G401 (cell line): ENCODE measurements at regions not wholly inside any gene's neighbourhood (a gene's known extent, or its start where the extent isn't known, plus 50 kb on each side); places are given as distances from the start of the nearest gene placed in this dataset.
"Not testable (repeated sequence)": the region's sequence is repeated elsewhere in the genome, so short reads cannot be mapped to it uniquely, and the experiment has no call there.

ENCODE experiments used
- DNase-seq: peaks from one replicate; pipeline ENCODE4 v3.0.0-alpha.2; 2015; ENCODE audit warnings: low spot score
- in situ Hi-C: cut with HindIII; loops from 2 replicates; pipeline ENCODE4 v1.10.0; 2016; ENCODE audit warnings: low sequenced_read_pairs, mixed read lengths

GRCh38 chr16:16909126-16909525, 530.2 kb downstream of the NPIPA7 start:
- in situ Hi-C loops: no loop called here
- no peak for DNase-seq

GRCh38 chr16:16910666-16911065, 531.7 kb downstream of the NPIPA7 start:
- no peak for DNase-seq
- in situ Hi-C loops: no loop called here

GRCh38 chr16:16915771-16916170, 536.8 kb downstream of the NPIPA7 start:
- no peak for DNase-seq
- in situ Hi-C loops: no loop called here

- in situ Hi-C loops: no loop called here
- DNase-seq: no peak
Observed at GRCh38 chr16:16917191-16917785, 538.3 kb downstream of the NPIPA7 start.

GRCh38 chr16:16923479-16923878, 544.5 kb downstream of the NPIPA7 start:
- DNase-seq: no peak
- in situ Hi-C loops: no loop called here

- no peak for DNase-seq
- in situ Hi-C loops: no loop called here
Observed at GRCh38 chr16:16924613-16925012, 545.7 kb downstream of the NPIPA7 start.

GRCh38 chr16:16925432-16925831, 545.3 kb downstream of the XYLT1 start:
- no peak for DNase-seq
- in situ Hi-C loops: no loop called here

GRCh38 chr16:16928532-16929109, 542.1 kb downstream of the XYLT1 start:
- in situ Hi-C loops: no loop called here
- DNase-seq: no peak

GRCh38 chr16:16930309-16931000, 540.3 kb downstream of the XYLT1 start:
- no peak for DNase-seq
- in situ Hi-C loops: no loop called here

GRCh38 chr16:16933861-16934260, 536.9 kb downstream of the XYLT1 start:
- DNase-seq: no peak
- in situ Hi-C loops: no loop called here

- DNase-seq: no peak
- in situ Hi-C loops: no loop called here
Observed at GRCh38 chr16:16934660-16935059, 536.1 kb downstream of the XYLT1 start.

- DNase-seq, in situ Hi-C loops: not testable (repeated sequence)
Observed at GRCh38 chr16:16935909-16936308, 534.9 kb downstream of the XYLT1 start.

GRCh38 chr16:16937576-16937975, 533.2 kb downstream of the XYLT1 start:
- DNase-seq: no peak
- in situ Hi-C loops: no loop called here

- DNase-seq: no peak
- in situ Hi-C loops: no loop called here
Observed at GRCh38 chr16:16938009-16938408, 532.8 kb downstream of the XYLT1 start.

- no peak for DNase-seq
- in situ Hi-C loops: no loop called here
Observed at GRCh38 chr16:16938980-16939379, 531.8 kb downstream of the XYLT1 start.

- in situ Hi-C loops: no loop called here
- no peak for DNase-seq
Observed at GRCh38 chr16:16940351-16940750, 530.4 kb downstream of the XYLT1 start.

GRCh38 chr16:16942849-16943248, 527.9 kb downstream of the XYLT1 start:
- DNase-seq, in situ Hi-C loops: not testable (repeated sequence)

- in situ Hi-C loops: no loop called here
- DNase-seq: no peak
Observed at GRCh38 chr16:16945207-16945606, 525.6 kb downstream of the XYLT1 start.

- DNase-seq: no peak
- in situ Hi-C loops: no loop called here
Observed at GRCh38 chr16:16956376-16956775, 514.4 kb downstream of the XYLT1 start.

GRCh38 chr16:16960785-16961184, 510.0 kb downstream of the XYLT1 start:
- in situ Hi-C loops: no loop called here
- no peak for DNase-seq

GRCh38 chr16:16966439-16966838, 504.3 kb downstream of the XYLT1 start:
- in situ Hi-C loops: no loop called here
- DNase-seq: no peak
